SW 1271 (cell line): ENCODE measurements at regions not wholly inside any gene's neighbourhood (a gene's known extent, or its start where the extent isn't known, plus 50 kb on each side); places are given as distances from the start of the nearest gene placed in this dataset.
A peak's percentile ranks its signal among the peaks of the same experiment; 100 is the strongest.
"Not testable (repeated sequence)": the region's sequence is repeated elsewhere in the genome, so short reads cannot be mapped to it uniquely, and the experiment has no call there.

ENCODE experiments used
- DNase-seq, 2 experiments: peaks; one replicate each; lab custom pipeline; 2025; lab: John Stamatoyannopoulos, UW

- no peak for DNase-seq
These were observed 646.0 kb upstream of the PITX2 start for GRCh38 chr4:111268769-111269414.

GRCh38 chr4:111269439-111269838, 646.6 kb upstream of the PITX2 start:
- DNase-seq: no peak

- no peak for DNase-seq
These were observed 651.2 kb upstream of the PITX2 start for GRCh38 chr4:111274060-111274459.

GRCh38 chr4:111274486-111274885, 651.6 kb upstream of the PITX2 start:
- DNase-seq: no peak

GRCh38 chr4:111281219-111281618, 658.3 kb upstream of the PITX2 start:
- DNase-seq: no peak

- no peak for DNase-seq
These were observed 659.2 kb upstream of the PITX2 start for GRCh38 chr4:111282035-111282434.

GRCh38 chr4:111283066-111283677, 660.3 kb upstream of the PITX2 start:
- DNase-seq: peak in 1 of 2 experiments; percentile 11

- DNase-seq: no peak
These were observed 673.6 kb upstream of the PITX2 start for GRCh38 chr4:111296466-111296865.

- no peak for DNase-seq
These were observed 680.9 kb upstream of the PITX2 start for GRCh38 chr4:111303806-111304205.

- DNase-seq: peak; percentile 4 to 6
These were observed 700.6 kb upstream of the PITX2 start for GRCh38 chr4:111323496-111323895.

- no peak for DNase-seq
These were observed 701.0 kb upstream of the PITX2 start for GRCh38 chr4:111323916-111324315.

- DNase-seq: no peak
These were observed 703.6 kb upstream of the PITX2 start for GRCh38 chr4:111326450-111326849.

- DNase-seq: no peak
These were observed 707.9 kb upstream of the PITX2 start for GRCh38 chr4:111330786-111331185.

GRCh38 chr4:111334361-111334760, 711.5 kb upstream of the PITX2 start:
- no peak for DNase-seq

GRCh38 chr4:111337186-111337876, 714.5 kb upstream of the PITX2 start:
- not testable (repeated sequence) for DNase-seq

GRCh38 chr4:111359602-111360001, 736.7 kb upstream of the PITX2 start:
- no peak for DNase-seq

- no peak for DNase-seq
These were observed 738.0 kb upstream of the PITX2 start for GRCh38 chr4:111360906-111361305.

GRCh38 chr4:111362941-111363361, 740.1 kb upstream of the PITX2 start:
- no peak for DNase-seq

- DNase-seq: not testable (repeated sequence)
These were observed 755.0 kb upstream of the PITX2 start for GRCh38 chr4:111377880-111378279.

GRCh38 chr4:111388561-111388960, 756.7 kb upstream of the FAM241A start:
- DNase-seq: no peak

- no peak for DNase-seq
These were observed 753.4 kb upstream of the FAM241A start for GRCh38 chr4:111391829-111392228.

- DNase-seq: no peak
These were observed 751.5 kb upstream of the FAM241A start for GRCh38 chr4:111393781-111394180.

- no peak for DNase-seq
These were observed 746.3 kb upstream of the FAM241A start for GRCh38 chr4:111398906-111399330.
